GM23248 (cell line): ENCODE measurements at regions not wholly inside any gene's neighbourhood (a gene's known extent, or its start where the extent isn't known, plus 50 kb on each side); places are given as distances from the start of the nearest gene placed in this dataset.

ENCODE experiments used
- DNase-seq: peaks from one replicate; pipeline ENCODE4 v3.0.0-alpha.2; 2015
- H2AFZ ChIP-seq: fragments of 200-600 bp; sonication (generic); 2 replicates; pipeline ENCODE4 v1.6.1; 2016; ENCODE audit warnings: antibody characterized with exemption
- H3F3A ChIP-seq: fragments of 200-600 bp; sonication (generic); 2 replicates; pipeline ENCODE4 v1.6.1; 2016; ENCODE audit warnings: mild to moderate bottlenecking, antibody characterized with exemption, mixed run types; ENCODE audit not compliant: insufficient read depth
- H3K27ac ChIP-seq: fragments of 200-600 bp; sonication (generic); 2 replicates; pipeline ENCODE4 v1.5.1; 2016; ENCODE audit warnings: mild to moderate bottlenecking
- H3K27me3 ChIP-seq: fragments of 200-600 bp; sonication (generic); replicated peaks from 2 replicates; pipeline ENCODE4 v1.6.1; 2016; ENCODE audit warnings: mild to moderate bottlenecking; ENCODE audit not compliant: insufficient read depth
- H3K36me3 ChIP-seq: fragments of 200-600 bp; sonication (generic); 2 replicates; pipeline ENCODE4 v1.6.1; 2016; ENCODE audit warnings: low read depth, mild to moderate bottlenecking
- H3K4me1 ChIP-seq: fragments of 200-600 bp; sonication (generic); 2 replicates; pipeline ENCODE4 v1.6.1; 2016; ENCODE audit warnings: mild to moderate bottlenecking; ENCODE audit not compliant: insufficient read depth
- H3K4me2 ChIP-seq: fragments of 200-600 bp; sonication (generic); one replicate; pipeline ENCODE4 v1.6.1; 2016; ENCODE audit warnings: mild to moderate bottlenecking; ENCODE audit not compliant: unreplicated experiment
- H3K4me3 ChIP-seq: fragments of 200-600 bp; sonication (generic); 2 replicates; pipeline ENCODE4 v1.5.1; 2016; ENCODE audit warnings: mild to moderate bottlenecking
- H3K79me2 ChIP-seq: fragments of 200-600 bp; sonication (generic); 2 replicates; pipeline ENCODE4 v1.6.1; 2016; ENCODE audit warnings: mild to moderate bottlenecking; ENCODE audit not compliant: insufficient read depth
- H3K9ac ChIP-seq: fragments of 200-600 bp; sonication (generic); 2 replicates; pipeline ENCODE4 v1.6.1; 2016; ENCODE audit warnings: mild to moderate bottlenecking
- H3K9me2 ChIP-seq: fragments of 200-600 bp; sonication (generic); 2 replicates; pipeline ENCODE4 v1.6.1; 2016; ENCODE audit warnings: mixed run types, mild to moderate bottlenecking, moderate library complexity; ENCODE audit not compliant: insufficient read depth
- H3K9me3 ChIP-seq: fragments of 200-600 bp; sonication (generic); one replicate; pipeline ENCODE4 v1.6.1; 2017; ENCODE audit warnings: low read depth
- H4K20me1 ChIP-seq: fragments of 200-600 bp; sonication (generic); 2 replicates; pipeline ENCODE4 v1.6.0; 2016; ENCODE audit not compliant: insufficient read depth
- EZH2 ChIP-seq: fragments of 200-600 bp; sonication (generic); IDR thresholded peaks from 2 replicates; pipeline ENCODE4 v1.6.1; 2018; ENCODE audit warnings: antibody characterized with exemption, mild to moderate bottlenecking; ENCODE audit not compliant: insufficient read depth, poor library complexity, severe bottlenecking
- EZH2phosphoT487 ChIP-seq: fragments of 200-600 bp; sonication (generic); IDR thresholded peaks from 2 replicates; pipeline ENCODE4 v1.6.1; 2018; ENCODE audit warnings: antibody characterized with exemption, moderate library complexity, mild to moderate bottlenecking, low read depth; ENCODE audit not compliant: insufficient read depth
- WGBS, 2 experiments: methylation state at CpG; one replicate each; pipeline ENCODE4 v1.1.6; 2015 to 2017; ENCODE audit warnings: low lambda C conversion rate in 2 of 2, low coverage in 1 of 2; ENCODE audit errors: missing lambda C conversion rate in 2 of 2; 5-methylcytosine and 5-hydroxymethylcytosine counted together
- in situ Hi-C: fragments of 300-500 bp; cut with MboI; formaldehyde crosslinking; loops from 2 replicates; pipeline ENCODE4 v1.15.0; 2020

DNA sequence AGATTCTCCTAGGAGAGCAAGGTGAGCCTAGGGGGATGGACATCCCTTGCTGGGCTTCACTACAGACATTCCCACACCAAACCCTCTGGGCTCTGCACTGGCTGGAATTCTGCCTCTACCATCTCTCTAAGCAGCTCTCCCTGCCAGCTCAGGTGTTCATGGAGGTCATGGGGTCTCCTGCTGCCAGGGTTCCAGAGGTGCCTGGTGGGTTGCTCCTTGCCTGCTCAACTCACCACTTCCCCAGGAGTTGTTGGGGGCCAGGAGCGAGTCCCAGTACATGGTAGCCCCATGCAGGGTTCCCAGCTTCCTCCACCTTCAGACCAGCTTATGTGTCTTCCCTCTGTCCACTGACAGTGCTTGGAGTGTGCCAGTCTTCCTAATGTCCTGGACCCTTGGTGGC lies 167.8 kb upstream of the PAQR3 start:
- in situ Hi-C loops = no loop called here
- H3K4me3 ChIP-seq = no peak overlapping the region
- no peaks in the 10 kb centered on the region for H3K9me3 ChIP-seq
- no peak overlapping the region for H3K4me2 ChIP-seq
- no peak for DNase-seq
- no peaks in the 10 kb centered on the region for H3F3A ChIP-seq
- no peaks in the 10 kb centered on the region for H4K20me1 ChIP-seq
- no peaks in the 10 kb centered on the region for H3K9me2 ChIP-seq
- H3K4me1 ChIP-seq = no peaks in the 10 kb centered on the region
- no peaks in the 10 kb centered on the region for H3K27me3 ChIP-seq
- no peaks in the 10 kb centered on the region for H3K79me2 ChIP-seq
- no peak overlapping the region for H3K9ac ChIP-seq
- no peaks in the 10 kb centered on the region for H3K36me3 ChIP-seq
- WGBS, 2 experiments = 67 to 71% methylated on average over 1 of the region's 1 CpG
- H3K27ac ChIP-seq = no peak overlapping the region
- H2AFZ ChIP-seq = no peak overlapping the region
- TF ChIP-seq EZH2 (no peak), EZH2phosphoT487 (no peak)

DNA sequence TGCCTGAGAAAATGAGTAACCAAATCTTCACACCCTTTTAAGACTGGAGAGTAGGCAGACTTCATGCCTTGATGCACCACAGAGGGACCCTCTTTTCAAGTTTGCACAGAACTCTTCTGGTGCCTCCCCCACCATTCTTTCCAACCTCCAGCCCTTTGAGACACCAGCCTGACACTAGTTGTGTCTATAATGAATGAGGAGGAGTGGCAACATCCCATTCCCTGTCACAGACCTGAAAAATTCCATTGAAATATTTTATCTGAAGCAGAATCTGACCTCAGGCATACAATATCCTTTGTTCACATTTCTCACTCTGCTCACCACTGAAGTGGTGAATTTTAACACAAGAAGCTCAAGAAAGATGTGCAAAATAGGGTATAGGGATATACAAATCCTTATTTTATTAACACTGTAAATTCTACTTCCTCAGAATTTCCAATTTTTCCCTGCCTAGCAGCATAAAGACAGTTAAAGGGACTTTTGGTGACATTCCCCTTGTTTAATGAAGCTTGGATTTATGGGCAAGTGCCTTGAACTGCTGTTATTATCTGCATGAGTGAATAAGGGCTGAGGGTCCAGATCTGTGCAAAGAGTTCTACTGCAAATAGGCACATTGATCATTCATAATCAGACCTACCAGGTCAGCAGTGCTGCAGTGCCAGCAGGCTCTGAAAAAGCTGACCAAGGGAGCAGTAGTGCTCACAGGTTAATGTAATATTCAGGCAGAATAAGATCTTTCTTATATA lies 149.9 kb upstream of the PAQR3 start:
- Histone ChIP-seq H3K4me3 (no peak overlapping the region), H3K27ac (no peak overlapping the region), H3K9ac (no peak overlapping the region), H3K36me3 (no peaks in the 10 kb centered on the region), H3F3A (no peaks in the 10 kb centered on the region), H4K20me1 (no peaks in the 10 kb centered on the region), H3K27me3 (no peaks in the 10 kb centered on the region), H3K4me2 (no peak overlapping the region), H3K9me2 (no peaks in the 10 kb centered on the region), H2AFZ (no peak overlapping the region), H3K79me2 (no peaks in the 10 kb centered on the region), H3K4me1 (no peaks in the 10 kb centered on the region), H3K9me3 (no peaks in the 10 kb centered on the region)
- TF ChIP-seq EZH2 (no peak), EZH2phosphoT487 (no peak)
- no peak for DNase-seq
- in situ Hi-C loops = no loop called here

DNA sequence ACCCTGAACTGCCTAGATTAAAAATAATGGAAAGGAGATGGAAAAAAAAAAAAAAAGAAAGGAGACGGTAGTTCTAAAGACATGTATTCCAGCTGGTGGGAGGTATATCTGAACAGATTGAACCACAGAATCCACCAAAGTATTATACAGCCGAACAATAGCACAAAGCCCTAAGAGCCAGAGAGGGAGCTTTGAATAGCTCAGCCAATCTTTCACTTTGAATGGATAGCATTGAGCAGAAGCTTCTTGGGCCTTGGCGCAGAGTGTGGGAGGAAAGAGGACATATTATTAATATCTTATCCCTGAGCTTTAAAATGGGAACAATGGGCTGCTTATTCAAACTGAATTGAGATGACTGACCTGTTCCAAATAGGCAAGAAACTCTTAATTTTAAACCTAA lies 147.8 kb upstream of the PAQR3 start:
- Histone ChIP-seq H3K4me3 (no peak overlapping the region), H3K9me3 (no peaks in the 10 kb centered on the region), H3F3A (no peaks in the 10 kb centered on the region), H3K36me3 (no peaks in the 10 kb centered on the region), H4K20me1 (no peaks in the 10 kb centered on the region), H3K27ac (no peak overlapping the region), H3K4me2 (no peak overlapping the region), H2AFZ (no peak overlapping the region), H3K9me2 (no peaks in the 10 kb centered on the region), H3K9ac (no peak overlapping the region), H3K79me2 (no peaks in the 10 kb centered on the region), H3K27me3 (no peaks in the 10 kb centered on the region), H3K4me1 (no peaks in the 10 kb centered on the region)
- no peak for DNase-seq
- in situ Hi-C loops = no loop called here
- 60 to 62% methylated on average over 3 of the region's 3 CpGs for WGBS, 2 experiments
- TF ChIP-seq EZH2 (no peak), EZH2phosphoT487 (no peak)

DNA sequence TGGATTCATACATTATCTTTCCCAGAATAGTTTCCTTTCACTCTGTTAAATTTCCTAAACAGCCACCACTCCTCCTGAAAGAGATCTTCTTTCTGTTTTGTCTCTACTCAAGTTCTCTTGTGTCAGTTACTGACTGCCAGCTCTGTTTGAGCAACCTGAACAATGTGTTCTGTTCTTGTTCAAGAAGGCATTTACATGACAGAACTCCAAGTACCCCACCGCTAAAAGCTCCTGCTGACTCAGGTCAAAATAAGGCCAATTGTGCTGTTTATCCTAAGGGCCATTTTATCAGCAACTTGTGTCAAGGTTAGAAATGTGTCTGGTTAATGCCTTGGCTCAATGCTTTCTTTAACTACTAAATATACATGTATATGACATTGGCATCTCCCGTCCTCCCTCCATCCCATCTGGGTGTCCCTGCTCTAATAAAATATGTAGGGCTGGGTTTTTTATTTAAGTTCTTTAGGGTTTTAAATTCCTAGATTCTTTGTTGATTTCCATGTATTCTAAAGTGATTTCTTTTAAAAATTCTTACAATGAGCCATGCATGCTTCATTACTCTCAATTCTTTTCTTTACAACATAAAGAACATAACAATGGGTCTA lies 144.3 kb upstream of the PAQR3 start:
- 0 to 2% methylated on average over 2 of the region's 2 CpGs for WGBS, 2 experiments
- no peaks in the 10 kb centered on the region for H3K27me3 ChIP-seq
- H3K79me2 ChIP-seq = no peaks in the 10 kb centered on the region
- no peak overlapping the region for H3K4me2 ChIP-seq
- no peaks in the 10 kb centered on the region for H3K4me1 ChIP-seq
- TF ChIP-seq EZH2 (no peak), EZH2phosphoT487 (no peak)
- in situ Hi-C loops = no loop called here
- H3K9ac ChIP-seq = no peak overlapping the region
- no peak overlapping the region for H3K27ac ChIP-seq
- no peak overlapping the region for H3K4me3 ChIP-seq
- no peaks in the 10 kb centered on the region for H4K20me1 ChIP-seq
- peaks cover 6% of the 10 kb centered on the region for H3K9me3 ChIP-seq
- no peak for DNase-seq
- H2AFZ ChIP-seq = no peak overlapping the region
- no peaks in the 10 kb centered on the region; the same call in 1 of the 2 replicates for H3K9me2 ChIP-seq
- no peaks in the 10 kb centered on the region for H3K36me3 ChIP-seq
- no peaks in the 10 kb centered on the region for H3F3A ChIP-seq
